Natural killer cell (primary cell): ENCODE measurements at regions not wholly inside any gene's neighbourhood (a gene's known extent, or its start where the extent isn't known, plus 50 kb on each side); places are given as distances from the start of the nearest gene placed in this dataset.

Source experiments
- ATAC-seq, 3 donors: fragments of 150-1000 bp in 2 of 3; fragments of 200-7000 bp in 1 of 3; cut with Tn5 transposase; 1 replicate in 1 of 3; 2 replicates in 2 of 3; pipeline ENCODE4 v1.10.0; 2021; ENCODE audit warnings: mild to moderate bottlenecking in 2 of 3, moderate library complexity in 2 of 3
- DNase-seq, 2 donors: peaks; one replicate each; pipeline versions ENCODE4 v3.0.0 to v3.0.0-alpha.2; 2013 to 2021; ENCODE audit warnings: mixed read lengths in 1 of 2
- H3K27ac ChIP-seq: one replicate; pipeline ENCODE4 v1.5.1; 2013; ENCODE audit warnings: mild to moderate bottlenecking, low read length
- H3K27me3 ChIP-seq: one replicate; pipeline ENCODE4 v1.6.1; 2013; ENCODE audit warnings: low read length; ENCODE audit not compliant: control insufficient read depth, insufficient read depth
- H3K36me3 ChIP-seq: one replicate; pipeline ENCODE4 v1.6.1; 2013; ENCODE audit warnings: low read length; ENCODE audit not compliant: control insufficient read depth, insufficient read depth
- H3K4me1 ChIP-seq: one replicate; pipeline ENCODE4 v1.6.1; 2013; ENCODE audit warnings: low read length; ENCODE audit not compliant: control insufficient read depth, insufficient read depth
- H3K4me3 ChIP-seq: one replicate; pipeline ENCODE4 v1.5.1; 2013; ENCODE audit warnings: low read length
- H3K9me3 ChIP-seq: one replicate; pipeline ENCODE4 v1.6.1; 2013; ENCODE audit warnings: low read length; ENCODE audit not compliant: control insufficient read depth, insufficient read depth
- H3K27ac Mint-ChIP-seq, 2 donors: one replicate each; pipeline ENCODE4 v1.8.0; 2022; ENCODE audit warnings: mild to moderate bottlenecking in 2 of 2, mixed read lengths in 2 of 2, moderate library complexity in 1 of 2
- H3K27me3 Mint-ChIP-seq, 2 donors: one replicate each; pipeline ENCODE4 v1.8.0; 2022; ENCODE audit warnings: low read depth in 2 of 2, mixed read lengths in 2 of 2
- H3K36me3 Mint-ChIP-seq: one replicate; pipeline ENCODE4 v1.8.0; 2022; ENCODE audit warnings: mixed read lengths
- H3K4me1 Mint-ChIP-seq, 2 donors: one replicate each; pipeline ENCODE4 v1.8.0; 2022; ENCODE audit warnings: mixed read lengths in 2 of 2
- H3K4me3 Mint-ChIP-seq: one replicate; pipeline ENCODE4 v1.8.0; 2022; ENCODE audit warnings: mild to moderate bottlenecking, moderate library complexity, mixed read lengths
- H3K9me3 Mint-ChIP-seq, 2 donors: one replicate each; pipeline ENCODE4 v1.8.0; 2022; ENCODE audit warnings: mixed read lengths in 2 of 2
- CTCF ChIP-seq: fragments of 200-600 bp; IDR thresholded peaks from one replicate; pipeline ENCODE4 v1.8.0; 2022; ENCODE audit warnings: antibody characterized with exemption
- WGBS: methylation state at CpG from one replicate; pipeline ENCODE4 v1.1.7; 2013; ENCODE audit warnings: missing lambda C conversion rate; ENCODE audit not compliant: insufficient coverage; 5-methylcytosine and 5-hydroxymethylcytosine counted together
- intact Hi-C: fragments of 100-400 bp; cut with micrococcal nuclease; formaldehyde crosslinking; loops from one replicate; pipeline ENCODE4 v1.14.2; 2022

- 47% methylated on average over 7 of the region's 8 CpGs for WGBS
- Histone ChIP-seq H3K36me3 (no peaks in the 10 kb centered on the region), H3K4me1 (no peaks in the 10 kb centered on the region), H3K4me3 (no peak overlapping the region), H3K27me3 (no peaks in the 10 kb centered on the region), H3K27ac (no peak overlapping the region), H3K9me3 (no peaks in the 10 kb centered on the region)
- no peak for ATAC-seq
- intact Hi-C loops: no loop called here
- H3K36me3 Mint-ChIP-seq: no peaks in the 10 kb centered on the region
- no peaks in the 10 kb centered on the region for H3K27me3 Mint-ChIP-seq
- H3K27ac Mint-ChIP-seq: no peak overlapping the region
- no peak overlapping the region for H3K4me3 Mint-ChIP-seq
- H3K9me3 Mint-ChIP-seq: peaks cover 0 to 2% of the 10 kb centered on the region in 2 donors
- no peak for TF ChIP-seq CTCF
- DNase-seq: no peak
- H3K4me1 Mint-ChIP-seq: no peaks in the 10 kb centered on the region
These were observed 209.1 kb downstream of the OLFM4 start for GRCh38 chr13:53237696-53238095.

GRCh38 chr13:53238261-53238660, 209.6 kb downstream of the OLFM4 start:
- no peak for TF ChIP-seq CTCF
- intact Hi-C loops: no loop called here

GRCh38 chr13:53240401-53241025, 211.9 kb downstream of the OLFM4 start:
- no peaks in the 10 kb centered on the region for H3K4me1 ChIP-seq
- H3K27me3 ChIP-seq: no peaks in the 10 kb centered on the region
- intact Hi-C loops: no loop called here
- no peaks in the 10 kb centered on the region for H3K9me3 ChIP-seq
- Mint-ChIP-seq H3K27ac (no peak overlapping the region), H3K36me3 (no peaks in the 10 kb centered on the region), H3K4me3 (no peak overlapping the region), H3K9me3 (peaks cover 0 to 2% of the 10 kb centered on the region in 2 donors), H3K27me3 (no peaks in the 10 kb centered on the region), H3K4me1 (peaks cover 0 to under 1% of the 10 kb centered on the region in 2 donors)
- H3K4me3 ChIP-seq: no peak overlapping the region
- no peak overlapping the region for H3K27ac ChIP-seq
- DNase-seq (no peak), ATAC-seq (no peak)
- WGBS: 89% methylated on average over 14 of the region's 14 CpGs
- TF ChIP-seq CTCF: no peak
- H3K36me3 ChIP-seq: no peaks in the 10 kb centered on the region

More at GRCh38 chr13:53238261-53238660, 209.6 kb downstream of the OLFM4 start:
- Mint-ChIP-seq H3K4me3 (no peak overlapping the region), H3K36me3 (no peaks in the 10 kb centered on the region), H3K27me3 (no peaks in the 10 kb centered on the region), H3K4me1 (no peaks in the 10 kb centered on the region), H3K9me3 (peaks cover 0 to 2% of the 10 kb centered on the region in 2 donors), H3K27ac (no peak overlapping the region)
- Histone ChIP-seq H3K36me3 (no peaks in the 10 kb centered on the region), H3K4me1 (no peaks in the 10 kb centered on the region), H3K27me3 (no peaks in the 10 kb centered on the region), H3K9me3 (no peaks in the 10 kb centered on the region), H3K4me3 (no peak overlapping the region), H3K27ac (no peak overlapping the region)
- no peak for DNase-seq
- no peak for ATAC-seq
- WGBS: 45% methylated on average over 10 of the region's 10 CpGs

GRCh38 chr13:53241891-53242348, 213.3 kb downstream of the OLFM4 start:
- no peak for DNase-seq
- Histone ChIP-seq H3K9me3 (no peaks in the 10 kb centered on the region), H3K27ac (no peak overlapping the region), H3K4me1 (no peaks in the 10 kb centered on the region), H3K36me3 (no peaks in the 10 kb centered on the region), H3K4me3 (no peak overlapping the region), H3K27me3 (no peaks in the 10 kb centered on the region)
- Mint-ChIP-seq H3K27ac (no peak overlapping the region), H3K4me1 (peaks cover 0 to 4% of the 10 kb centered on the region in 2 donors), H3K27me3 (no peaks in the 10 kb centered on the region), H3K9me3 (peaks cover 0 to 2% of the 10 kb centered on the region in 2 donors), H3K4me3 (no peak overlapping the region), H3K36me3 (no peaks in the 10 kb centered on the region)
- TF ChIP-seq CTCF: no peak
- no peak for ATAC-seq
- WGBS: 68% methylated on average over 5 of the region's 5 CpGs
- intact Hi-C loops: no loop called here
